Common myeloid progenitor, CD34-positive (primary cell): ENCODE measurements at regions not wholly inside any gene's neighbourhood (a gene's known extent, or its start where the extent isn't known, plus 50 kb on each side); places are given as distances from the start of the nearest gene placed in this dataset.

Source experiments
- CTCF ChIA-PET: fragments of 350-600 bp; sonication (Branson Sonifier 250); formaldehyde crosslinking; loops from one replicate; lab custom pipeline; 2021; ENCODE audit warnings: antibody characterized with exemption; lab: Charles Lee
- POLR2A ChIA-PET: fragments of 350-600 bp; sonication (Branson Sonifier 250); formaldehyde crosslinking; loops from one replicate; lab custom pipeline; 2021; ENCODE audit warnings: antibody characterized with exemption; lab: Charles Lee
- DNase-seq, 3 donors: peaks; one replicate each; pipeline versions ENCODE4 v3.0.0 to v3.0.0-alpha.2; 2013
- H3K27ac ChIP-seq, 2 experiments: 1 replicate in 1 of 2; 2 replicates in 1 of 2; pipeline ENCODE4 v1.7.0; 2013; ENCODE audit warnings: inconsistent platforms in 2 of 2, low read length in 2 of 2, mild to moderate bottlenecking in 2 of 2, low read depth in 1 of 2, moderate library complexity in 1 of 2; ENCODE audit not compliant: severe bottlenecking in 2 of 2, insufficient read depth in 1 of 2, poor library complexity in 1 of 2
- H3K27me3 ChIP-seq, 5 experiments: replicated peaks in 2 of 5; 1 replicate in 3 of 5; 2 replicates in 2 of 5; pipeline versions ENCODE4 v1.6.1 to v1.7.0; 2013; ENCODE audit warnings: low read length in 4 of 5, mild to moderate bottlenecking in 2 of 5, moderate library complexity in 2 of 5, inconsistent platforms in 1 of 5; ENCODE audit not compliant: insufficient read depth in 5 of 5, control insufficient read depth in 4 of 5
- H3K36me3 ChIP-seq, 4 experiments: 1 replicate in 2 of 4; 2 replicates in 2 of 4; pipeline versions ENCODE4 v1.6.1 to v1.7.0; 2013; ENCODE audit warnings: low read length in 3 of 4, control low read depth in 1 of 4, mild to moderate bottlenecking in 1 of 4; ENCODE audit not compliant: control insufficient read depth in 4 of 4, insufficient read depth in 4 of 4
- H3K4me1 ChIP-seq, 4 experiments: 1 replicate in 3 of 4; 2 replicates in 1 of 4; pipeline versions ENCODE4 v1.6.1 to v1.7.1; 2013; ENCODE audit warnings: low read length in 3 of 4, mild to moderate bottlenecking in 3 of 4, control low read depth in 1 of 4, inconsistent platforms in 1 of 4, moderate library complexity in 1 of 4; ENCODE audit not compliant: control insufficient read depth in 4 of 4, insufficient read depth in 4 of 4; ENCODE audit errors: control extremely low read depth in 1 of 4
- H3K4me3 ChIP-seq, 7 experiments: 1 replicate in 4 of 7; 2 replicates in 3 of 7; pipeline versions ENCODE4 v1.5.1 to v1.7.0; 2013; ENCODE audit warnings: mild to moderate bottlenecking in 7 of 7, low read length in 6 of 7, moderate library complexity in 6 of 7, inconsistent platforms in 2 of 7, low read depth in 2 of 7, control low read depth in 1 of 7; ENCODE audit not compliant: insufficient read depth in 4 of 7, control insufficient read depth in 1 of 7; ENCODE audit errors: extremely low read depth in 1 of 7
- H3K9me3 ChIP-seq, 5 experiments: 1 replicate in 4 of 5; 2 replicates in 1 of 5; pipeline versions ENCODE4 v1.6.1 to v1.7.1; 2013; ENCODE audit warnings: low read length in 4 of 5, mild to moderate bottlenecking in 2 of 5, inconsistent platforms in 1 of 5, low read depth in 1 of 5, moderate library complexity in 1 of 5; ENCODE audit not compliant: control insufficient read depth in 4 of 5, insufficient read depth in 2 of 5; ENCODE audit errors: control extremely low read depth in 1 of 5
- WGBS: methylation state at CpG from one replicate; pipeline ENCODE4 v1.1.5; 2013; ENCODE audit not compliant: insufficient coverage; 5-methylcytosine and 5-hydroxymethylcytosine counted together

- H3K27me3 ChIP-seq: no peaks in the 10 kb centered on the region
- H3K27ac ChIP-seq: no peak overlapping the region
- ChIA-PET CTCF (interaction anchor here (1.3 kb wide), 1 partner anchor 27 kb away, joined by 4 read pairs; no protein-coding TSS in a partner anchor), POLR2A (no interaction called here)
- H3K9me3 ChIP-seq: peaks cover 1 to 29% (median 5%) of the 10 kb centered on the region in 5 experiments
- H3K4me1 ChIP-seq: peaks cover 0 to 2% (median 0%) of the 10 kb centered on the region in 4 experiments
- no peak overlapping the region for H3K4me3 ChIP-seq
- WGBS: 100% methylated on average over 6 of the region's 7 CpGs
- DNase-seq: no peak
- H3K36me3 ChIP-seq: no peaks in the 10 kb centered on the region
These were observed 924.8 kb upstream of the CDH9 start for GRCh38 chr5:27963050-27963783.

- 100% methylated on average over 1 of the region's 2 CpGs for WGBS
- Histone ChIP-seq H3K27ac (no peak overlapping the region), H3K27me3 (no peaks in the 10 kb centered on the region), H3K36me3 (no peaks in the 10 kb centered on the region), H3K9me3 (peaks cover 1 to 29% (median 5%) of the 10 kb centered on the region in 5 experiments), H3K4me1 (peaks cover 0 to 2% (median 0%) of the 10 kb centered on the region in 4 experiments), H3K4me3 (no peak overlapping the region)
- ChIA-PET CTCF (no interaction called here), POLR2A (no interaction called here)
- no peak for DNase-seq
These were observed 923.8 kb upstream of the CDH9 start for GRCh38 chr5:27962198-27962597.

- no peak overlapping the region for H3K27ac ChIP-seq
- WGBS: 10% methylated on average over 1 of the region's 1 CpG
- ChIA-PET POLR2A (no interaction called here), CTCF (interaction anchor here (0.6 kb wide), 1 partner anchor 11 kb away, joined by 3 read pairs; no protein-coding TSS in a partner anchor)
- no peaks in the 10 kb centered on the region for H3K9me3 ChIP-seq
- H3K36me3 ChIP-seq: no peaks in the 10 kb centered on the region
- DNase-seq: no peak
- H3K4me3 ChIP-seq: no peak overlapping the region
- no peaks in the 10 kb centered on the region for H3K4me1 ChIP-seq
- no peaks in the 10 kb centered on the region for H3K27me3 ChIP-seq
These were observed 908.7 kb upstream of the CDH9 start for GRCh38 chr5:27947088-27947487.

- Histone ChIP-seq H3K36me3 (no peaks in the 10 kb centered on the region), H3K9me3 (no peaks in the 10 kb centered on the region), H3K4me1 (no peaks in the 10 kb centered on the region), H3K27me3 (no peaks in the 10 kb centered on the region), H3K4me3 (no peak overlapping the region), H3K27ac (no peak overlapping the region)
- WGBS: no CpG with 5 or more reads among the region's 3 CpGs
- DNase-seq: no peak
- CTCF ChIA-PET: no interaction called here
- POLR2A ChIA-PET: interaction anchor here (0.8 kb wide), 1 partner anchor 486 kb away, joined by 4 read pairs; no protein-coding TSS in a partner anchor
These were observed 906.1 kb upstream of the CDH9 start for GRCh38 chr5:27944471-27944870.

GRCh38 chr5:27938989-27939388 lies 900.6 kb upstream of the CDH9 start:
- no peaks in the 10 kb centered on the region for H3K27me3 ChIP-seq
- H3K9me3 ChIP-seq: no peaks in the 10 kb centered on the region
- 100% methylated on average over 1 of the region's 2 CpGs for WGBS
- DNase-seq: no peak
- POLR2A ChIA-PET: no interaction called here
- no peak overlapping the region for H3K4me3 ChIP-seq
- no peaks in the 10 kb centered on the region for H3K36me3 ChIP-seq
- H3K27ac ChIP-seq: no peak overlapping the region
- CTCF ChIA-PET: no interaction called here
- H3K4me1 ChIP-seq: no peaks in the 10 kb centered on the region

GRCh38 chr5:27928060-27928459 lies 889.7 kb upstream of the CDH9 start:
- H3K27me3 ChIP-seq: no peaks in the 10 kb centered on the region
- ChIA-PET CTCF (no interaction called here), POLR2A (no interaction called here)
- no peaks in the 10 kb centered on the region for H3K36me3 ChIP-seq
- no peak overlapping the region for H3K27ac ChIP-seq
- no CpG with 5 or more reads among the region's 2 CpGs for WGBS
- DNase-seq: no peak
- H3K9me3 ChIP-seq: no peaks in the 10 kb centered on the region
- no peaks in the 10 kb centered on the region for H3K4me1 ChIP-seq
- H3K4me3 ChIP-seq: no peak overlapping the region

GRCh38 chr5:27911216-27911615 lies 872.8 kb upstream of the CDH9 start:
- POLR2A ChIA-PET: no interaction called here
- Histone ChIP-seq H3K36me3 (no peaks in the 10 kb centered on the region), H3K4me1 (no peaks in the 10 kb centered on the region), H3K9me3 (no peaks in the 10 kb centered on the region), H3K27me3 (no peaks in the 10 kb centered on the region), H3K4me3 (no peak overlapping the region), H3K27ac (no peak overlapping the region)
- no CpG with 5 or more reads among the region's 2 CpGs for WGBS
- CTCF ChIA-PET: no interaction called here
- peak in 2 of 3 donors; percentile 1 to 11 for DNase-seq
